ENCODE measurements at regions not wholly inside any gene's neighbourhood (a gene's known extent, or its start where the extent isn't known, plus 50 kb on each side); places are given as distances from the start of the nearest gene placed in this dataset.

DNA sequence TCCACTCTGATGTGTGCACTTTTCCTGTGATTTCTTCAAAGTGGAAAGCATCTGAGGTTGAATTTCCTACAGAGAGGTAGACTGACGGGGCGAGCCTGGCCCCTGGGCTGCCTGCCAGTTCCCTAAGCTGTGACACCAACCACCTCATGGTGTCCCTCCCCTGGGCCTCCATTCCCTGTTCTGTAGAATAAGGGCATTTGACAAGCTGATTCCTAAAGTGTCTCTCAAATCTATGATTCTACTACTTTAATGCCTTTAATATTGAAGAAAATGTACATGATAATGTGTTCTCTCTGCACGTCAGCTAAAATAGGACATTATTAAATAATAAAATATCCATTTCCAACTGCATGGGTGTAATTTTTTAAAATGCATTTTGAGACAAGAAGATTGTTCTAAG lies 105.1 kb downstream of the SEC61G start:
- TF ChIP-seq, protein P1, sequence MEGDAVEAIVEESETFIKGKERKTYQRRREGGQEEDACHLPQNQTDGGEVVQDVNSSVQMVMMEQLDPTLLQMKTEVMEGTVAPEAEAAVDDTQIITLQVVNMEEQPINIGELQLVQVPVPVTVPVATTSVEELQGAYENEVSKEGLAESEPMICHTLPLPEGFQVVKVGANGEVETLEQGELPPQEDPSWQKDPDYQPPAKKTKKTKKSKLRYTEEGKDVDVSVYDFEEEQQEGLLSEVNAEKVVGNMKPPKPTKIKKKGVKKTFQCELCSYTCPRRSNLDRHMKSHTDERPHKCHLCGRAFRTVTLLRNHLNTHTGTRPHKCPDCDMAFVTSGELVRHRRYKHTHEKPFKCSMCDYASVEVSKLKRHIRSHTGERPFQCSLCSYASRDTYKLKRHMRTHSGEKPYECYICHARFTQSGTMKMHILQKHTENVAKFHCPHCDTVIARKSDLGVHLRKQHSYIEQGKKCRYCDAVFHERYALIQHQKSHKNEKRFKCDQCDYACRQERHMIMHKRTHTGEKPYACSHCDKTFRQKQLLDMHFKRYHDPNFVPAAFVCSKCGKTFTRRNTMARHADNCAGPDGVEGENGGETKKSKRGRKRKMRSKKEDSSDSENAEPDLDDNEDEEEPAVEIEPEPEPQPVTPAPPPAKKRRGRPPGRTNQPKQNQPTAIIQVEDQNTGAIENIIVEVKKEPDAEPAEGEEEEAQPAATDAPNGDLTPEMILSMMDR (IDR thresholded peaks at IDR 0.05): no peak
- TF ChIP-seq POLR2A (IDR thresholded peaks at IDR 0.05): no peak
